NCI-H146 (cell line): ENCODE measurements at regions not wholly inside any gene's neighbourhood (a gene's known extent, or its start where the extent isn't known, plus 50 kb on each side); places are given as distances from the start of the nearest gene placed in this dataset.

Source experiments
- DNase-seq: peaks from one replicate; lab custom pipeline; 2025; lab: John Stamatoyannopoulos, UW

- DNase-seq: no peak
Measured at GRCh38 chrX:39174241-39174771, 373.0 kb downstream of the MID1IP1 start.

DNA sequence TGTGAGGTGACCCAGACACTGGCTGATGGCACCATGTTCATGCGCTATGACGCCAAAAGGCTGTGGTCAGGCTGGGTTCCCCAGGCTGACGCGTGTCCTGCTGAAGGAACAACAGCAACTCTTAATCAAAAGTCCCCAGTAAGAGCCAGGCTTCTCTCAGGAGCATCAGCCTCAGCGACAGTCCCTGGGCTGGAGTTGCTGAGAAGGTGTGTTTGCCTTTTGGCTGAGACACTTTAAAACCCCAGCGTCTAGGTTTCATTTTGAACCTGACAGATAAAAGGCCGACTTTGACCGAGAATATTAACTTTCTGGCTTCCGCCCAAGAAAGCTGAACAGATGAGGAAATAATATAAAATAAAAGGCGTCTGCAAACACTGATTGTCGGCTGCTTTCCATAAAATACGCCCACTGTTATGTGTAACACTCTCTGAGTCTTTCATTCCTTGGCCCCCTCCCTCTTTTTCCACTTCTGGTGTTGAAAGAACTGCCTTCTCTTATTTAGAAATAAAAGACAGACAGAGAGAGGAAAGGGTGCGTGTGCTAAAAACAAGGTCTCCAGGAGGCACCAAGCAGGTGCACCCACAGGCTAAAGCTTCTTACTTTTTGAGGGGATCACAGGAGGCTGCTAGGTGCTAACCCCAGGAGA lies 373.6 kb downstream of the MID1IP1 start:
- DNase-seq: peak; percentile 14

- no peak for DNase-seq
Measured at GRCh38 chrX:39175418-39176057, 374.3 kb downstream of the MID1IP1 start.

GRCh38 chrX:39176105-39176504 lies 374.8 kb downstream of the MID1IP1 start:
- no peak for DNase-seq

- DNase-seq: no peak
Measured at GRCh38 chrX:39189431-39189830, 388.2 kb downstream of the MID1IP1 start.

- peak; percentile 14 for DNase-seq
Measured at GRCh38 chrX:39194673-39195072, 393.4 kb downstream of the MID1IP1 start.

DNA sequence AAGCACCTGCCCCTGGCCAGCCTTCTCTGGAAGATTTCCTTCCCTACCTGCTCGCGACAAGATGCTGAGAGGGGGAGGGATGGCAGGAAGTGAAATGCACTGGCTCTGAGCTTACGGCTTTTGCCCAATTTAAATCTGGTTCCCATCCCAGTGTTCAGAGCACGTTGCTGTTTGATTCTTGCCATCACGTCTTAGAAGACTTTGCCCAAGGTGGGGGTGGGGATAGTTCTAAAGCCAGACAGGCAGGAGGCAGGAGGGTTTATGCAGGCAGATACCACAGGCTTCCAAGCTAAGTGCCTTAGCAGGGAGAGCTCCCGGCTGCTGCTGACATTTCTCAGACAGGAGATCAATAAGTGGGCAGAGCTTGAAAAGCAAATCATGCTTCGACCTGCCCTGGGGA lies 393.9 kb downstream of the MID1IP1 start:
- DNase-seq: peak; percentile 77

DNA sequence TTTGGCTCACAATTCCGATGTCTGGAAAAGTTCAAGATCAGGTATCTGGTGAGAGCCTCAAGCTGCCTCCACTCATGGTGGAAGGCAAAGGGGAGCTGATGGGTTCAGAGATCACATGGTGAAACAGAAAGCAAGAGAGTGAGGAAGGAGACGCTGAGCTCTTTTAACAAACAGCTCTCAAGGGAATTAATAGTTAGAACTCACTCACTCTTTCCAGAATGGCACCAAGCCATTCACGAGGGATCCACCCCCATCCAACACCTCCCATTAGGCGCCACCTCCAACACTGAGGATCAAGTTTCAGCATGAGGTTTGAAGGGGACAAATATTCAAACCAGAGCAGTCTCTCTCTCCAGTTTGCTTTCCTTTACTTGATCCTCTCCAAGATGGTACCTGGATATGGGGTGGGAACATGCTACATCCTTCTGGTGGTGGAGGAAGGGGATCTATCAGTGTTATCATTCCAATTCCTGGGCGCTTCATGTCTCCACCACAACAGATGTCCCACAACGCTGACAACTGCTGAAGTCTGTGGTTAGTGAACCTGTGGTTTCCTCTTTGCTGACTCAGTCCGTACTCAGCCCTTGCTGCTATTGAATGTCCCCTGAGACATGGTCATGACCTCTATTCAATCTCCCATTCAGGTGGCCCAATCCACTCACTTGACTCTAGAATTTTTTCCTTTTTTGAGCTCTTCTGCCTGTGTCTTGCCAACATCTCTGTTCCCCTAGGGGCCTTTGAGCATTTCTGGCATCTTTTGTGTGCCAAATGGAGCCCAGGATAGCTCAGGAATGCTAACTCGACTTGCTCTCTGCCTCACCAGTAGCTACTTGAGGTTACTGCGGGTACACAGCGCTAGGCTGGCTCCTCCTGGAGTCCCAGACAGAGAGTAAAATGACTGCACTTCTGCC lies 395.2 kb downstream of the MID1IP1 start:
- peak; percentile 39 for DNase-seq

DNA sequence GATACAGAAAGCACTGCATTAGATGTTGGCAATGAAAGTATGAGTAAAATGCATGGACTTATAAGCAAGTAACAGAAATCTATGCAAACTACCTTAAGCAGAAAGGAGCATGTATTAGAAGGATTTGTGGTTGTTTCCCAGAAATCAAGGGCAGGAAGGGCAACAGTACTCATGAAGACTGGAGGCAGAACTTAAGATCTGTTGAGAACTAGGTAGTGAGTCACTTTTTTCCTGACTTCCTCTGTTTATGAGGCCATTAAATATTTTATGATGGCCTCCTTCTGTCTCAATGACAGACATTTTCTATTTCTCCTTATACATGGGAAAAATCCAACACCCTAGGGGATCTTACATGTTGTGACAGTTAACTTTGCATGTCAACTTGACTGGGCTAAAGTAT lies 398.2 kb downstream of the MID1IP1 start:
- DNase-seq: no peak

DNA sequence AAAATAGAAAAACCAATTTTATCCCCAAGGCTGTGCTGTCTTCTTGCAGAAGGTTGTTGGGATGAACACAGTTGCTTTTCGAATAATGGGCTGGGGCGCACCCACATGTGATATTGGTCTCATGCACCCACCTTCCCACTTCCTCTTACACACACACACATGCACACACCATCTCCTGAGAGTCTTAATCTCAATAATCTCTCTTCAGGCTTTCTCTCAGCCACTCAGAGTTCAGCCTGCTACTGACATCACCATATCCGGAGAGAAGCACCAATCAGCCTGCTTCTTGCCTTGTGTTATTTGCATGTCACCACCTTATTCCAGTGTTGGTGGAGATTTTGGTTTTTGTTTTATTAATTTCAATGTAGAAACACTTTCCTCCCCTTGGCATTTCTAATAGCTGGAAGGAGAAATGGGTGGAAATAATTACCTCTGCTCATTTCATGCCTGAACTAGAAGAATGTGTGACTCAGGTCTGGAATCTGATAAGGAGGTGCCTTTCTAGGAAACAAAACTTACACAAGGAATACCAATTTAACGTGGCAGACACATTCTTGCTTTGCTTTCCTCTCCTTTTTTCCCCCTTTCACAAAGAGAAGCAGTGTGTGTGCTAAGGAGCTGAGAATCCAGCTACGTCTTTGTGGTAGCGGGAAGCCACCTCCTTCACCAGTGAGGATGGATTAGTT lies 400.2 kb downstream of the MID1IP1 start:
- no peak for DNase-seq

GRCh38 chrX:39202641-39203040 lies 401.4 kb downstream of the MID1IP1 start:
- DNase-seq: peak; percentile 49

DNA sequence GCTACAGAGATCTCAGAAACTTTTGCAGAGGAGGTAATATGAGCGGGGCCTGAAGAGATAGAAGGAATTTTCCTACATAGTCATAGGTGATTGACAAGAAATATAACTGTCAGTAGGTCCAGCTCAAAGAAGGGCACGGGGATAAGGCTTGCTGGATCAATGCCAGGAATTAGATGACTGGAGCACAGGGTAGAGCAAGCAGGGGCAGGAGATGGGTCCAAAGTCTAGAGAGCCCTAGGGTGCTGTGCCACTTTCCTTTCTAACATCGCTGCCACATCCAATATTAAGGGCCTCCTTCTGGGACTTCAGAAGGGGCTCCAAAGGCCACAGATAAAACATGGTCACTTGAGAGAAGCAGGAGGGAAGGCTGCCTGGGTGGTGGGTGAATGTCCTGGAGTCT lies 402.2 kb downstream of the MID1IP1 start:
- DNase-seq: no peak

GRCh38 chrX:39204353-39204752 lies 403.1 kb downstream of the MID1IP1 start:
- DNase-seq: no peak

DNA sequence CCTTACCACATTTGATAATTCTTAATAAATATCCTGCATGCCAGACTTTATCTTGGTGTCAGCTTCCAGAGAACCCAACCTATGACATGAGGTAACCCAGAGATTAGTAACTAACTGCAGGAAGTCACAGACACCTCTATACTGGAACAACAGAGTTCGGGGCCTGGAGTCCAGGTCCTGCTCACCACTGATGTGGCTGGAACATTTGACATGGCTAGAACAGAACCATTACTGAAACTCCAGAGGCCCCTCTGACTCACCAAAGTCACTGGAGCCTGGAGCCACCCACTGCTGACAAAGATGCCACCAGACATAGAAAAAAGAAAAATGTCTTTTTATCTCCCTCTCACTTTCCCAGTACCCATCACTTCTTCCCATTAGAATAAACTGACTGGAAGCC lies 403.7 kb downstream of the MID1IP1 start:
- no peak for DNase-seq

- no peak for DNase-seq
Measured at GRCh38 chrX:39205467-39205866, 404.2 kb downstream of the MID1IP1 start.

GRCh38 chrX:39206399-39207145 lies 405.3 kb downstream of the MID1IP1 start:
- DNase-seq: no peak

- no peak for DNase-seq
Measured at GRCh38 chrX:39211501-39211900, 410.2 kb downstream of the MID1IP1 start.

DNA sequence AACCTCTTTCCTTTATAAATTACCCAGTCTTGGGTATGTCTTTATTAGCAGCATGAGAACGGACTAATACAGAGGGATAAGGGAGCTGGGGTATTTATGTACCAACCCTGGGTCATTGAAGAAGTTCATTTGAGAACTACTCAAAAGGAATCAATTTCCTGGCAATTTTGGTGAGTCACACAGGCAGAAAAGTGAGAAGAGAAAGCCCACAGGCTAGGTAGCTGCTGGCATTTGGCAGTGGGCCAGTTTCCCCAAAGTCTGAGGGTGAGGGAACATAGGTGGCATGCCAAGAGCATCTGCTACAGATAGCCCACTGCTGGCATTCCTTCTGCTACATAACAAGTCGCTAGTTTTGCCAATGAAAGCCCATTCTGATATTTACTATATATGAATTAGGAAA lies 411.2 kb downstream of the MID1IP1 start:
- DNase-seq: no peak

DNA sequence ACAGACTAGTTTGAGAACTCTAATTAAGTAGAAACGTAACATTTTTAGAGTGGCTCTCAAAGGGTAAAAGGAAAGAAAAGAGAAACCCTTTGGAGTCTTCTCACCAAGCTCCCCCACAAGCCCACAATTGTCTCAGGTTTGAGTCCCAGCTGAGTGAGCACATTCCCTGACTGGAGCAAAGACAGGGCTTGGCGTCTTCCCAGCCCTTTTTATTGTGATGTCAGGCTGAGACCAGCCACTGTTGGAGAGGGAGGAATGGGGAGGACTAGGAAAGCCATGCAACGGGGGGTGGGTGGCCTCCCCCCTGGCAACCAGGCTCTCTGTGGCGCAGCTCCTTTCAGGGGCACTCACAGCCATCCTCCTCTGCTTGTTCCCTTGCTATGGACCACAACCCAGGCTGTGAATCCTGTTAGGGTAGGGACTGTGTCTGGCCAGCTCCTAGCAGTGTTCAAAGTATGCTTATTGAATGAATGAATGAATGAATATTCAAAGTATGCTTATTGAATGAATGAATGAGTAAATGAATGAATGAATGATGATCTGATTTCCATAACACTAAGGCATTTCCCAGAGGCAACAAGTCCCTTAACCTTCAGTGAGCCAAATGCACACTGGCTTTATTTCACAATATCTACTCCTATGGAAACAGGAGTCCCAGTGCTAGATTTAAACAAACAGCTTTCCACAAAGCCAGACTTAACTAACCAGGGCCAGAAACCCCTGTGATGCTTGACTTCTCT lies 413.3 kb downstream of the MID1IP1 start:
- no peak for DNase-seq

- DNase-seq: no peak
Measured at GRCh38 chrX:39220952-39221351, 419.7 kb downstream of the MID1IP1 start.
